Cardiac fibroblast (primary cell): ENCODE measurements at regions not wholly inside any gene's neighbourhood (a gene's known extent, or its start where the extent isn't known, plus 50 kb on each side); places are given as distances from the start of the nearest gene placed in this dataset.
"Not testable (repeated sequence)": the region's sequence is repeated elsewhere in the genome, so short reads cannot be mapped to it uniquely, and the experiment has no call there.

Experiments
- DNase-seq, 2 donors: peaks; one replicate each; pipeline versions ENCODE4 v3.0.0 to v3.0.0-alpha.2; 2010; ENCODE audit warnings: low read depth in 2 of 2
- H3K4me3 ChIP-seq, 2 donors: replicated peaks in 1 of 2; 1 replicate in 1 of 2; 2 replicates in 1 of 2; pipeline ENCODE4 v1.5.1; 2011; ENCODE audit warnings: low read depth in 2 of 2, low read length in 2 of 2, mild to moderate bottlenecking in 2 of 2, moderate library complexity in 1 of 2

GRCh38 chr18:12179029-12179428 lies 75.1 kb upstream of the CIDEA start:
- H3K4me3 ChIP-seq, DNase-seq: not testable (repeated sequence)

GRCh38 chr18:12179697-12180577 lies 74.2 kb upstream of the CIDEA start:
- H3K4me3 ChIP-seq, DNase-seq: not testable (repeated sequence)

GRCh38 chr18:12198797-12199196 lies 55.4 kb upstream of the CIDEA start:
- not testable (repeated sequence) for H3K4me3 ChIP-seq, DNase-seq

DNA sequence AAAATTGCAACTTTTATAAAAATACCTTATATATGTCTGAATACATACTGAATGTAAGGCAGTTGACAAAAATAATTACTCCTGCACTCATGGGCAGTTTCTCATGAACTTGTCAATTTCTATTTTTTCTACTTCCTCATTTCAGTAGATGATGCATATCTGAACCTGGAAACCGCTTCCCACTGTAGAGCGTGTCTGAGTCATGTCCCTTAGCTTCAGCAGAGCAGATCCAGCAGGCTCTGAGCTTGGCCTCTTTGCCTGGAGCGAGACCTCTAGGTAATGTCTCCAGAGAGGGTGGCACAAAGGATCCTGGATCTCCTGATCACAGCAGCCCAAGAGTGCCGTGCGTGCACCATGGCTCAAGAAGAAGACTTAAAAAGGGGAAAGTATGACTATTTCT lies 54.0 kb upstream of the CIDEA start:
- peak in 1 of 2 donors; percentile 1 for DNase-seq
- H3K4me3 ChIP-seq = not testable (repeated sequence)
